Neural progenitor cell (in vitro differentiated cells): ENCODE measurements at regions not wholly inside any gene's neighbourhood (a gene's known extent, or its start where the extent isn't known, plus 50 kb on each side); places are given as distances from the start of the nearest gene placed in this dataset.

Source experiments
- CTCF ChIP-seq: fragments of 200-600 bp; sonication (generic); IDR thresholded peaks from 2 replicates; pipeline ENCODE4 v1.5.1; 2017; ENCODE audit warnings: antibody characterized with exemption, mild to moderate bottlenecking
- EZH2phosphoT487 ChIP-seq: fragments of 200-600 bp; sonication (generic); IDR thresholded peaks from 2 replicates; pipeline ENCODE4 v1.6.1; 2017; ENCODE audit warnings: antibody characterized with exemption

- TF ChIP-seq CTCF (no peak), EZH2phosphoT487 (no peak)
Measured at GRCh38 chr6:120383681-120384080, 950.6 kb downstream of the TBC1D32 start.
